ENCODE measurements at regions not wholly inside any gene's neighbourhood (a gene's known extent, or its start where the extent isn't known, plus 50 kb on each side); places are given as distances from the start of the nearest gene placed in this dataset.

- no peaks in the 10 kb centered on the region for H3K79me2 ChIP-seq (ENCODE audit: insufficient read depth, low read length)
- TF ChIP-seq EZH2phosphoT487 (conservative IDR thresholded peaks at IDR 0.05; ENCODE audit: low read length): no peak
- no peak for TF ChIP-seq CTCF (IDR thresholded peaks at IDR 0.05; ENCODE audit: insufficient read depth, low read length, poor library complexity, severe bottlenecking)
- H3K4me3 ChIP-seq (ENCODE audit: insufficient read depth, low read length, poor library complexity, severe bottlenecking): no peak overlapping the region
- no peaks in the 10 kb centered on the region for H3K27me3 ChIP-seq (ENCODE audit: low read length)
- no peaks in the 10 kb centered on the region for H3K36me3 ChIP-seq (ENCODE audit: low read length)
- H3K9me2 ChIP-seq (replicated peaks; ENCODE audit: insufficient read depth, low read length): no peaks in the 10 kb centered on the region
- H3K9ac ChIP-seq (ENCODE audit: low read length): no peak overlapping the region
- H3K4me2 ChIP-seq (ENCODE audit: low read depth, low read length, poor library complexity, severe bottlenecking): no peak overlapping the region
- no peaks in the 10 kb centered on the region for H3F3A ChIP-seq (ENCODE audit: insufficient read depth)
- H2AFZ ChIP-seq (ENCODE audit: low read depth, low read length, severe bottlenecking): no peak overlapping the region
- H4K20me1 ChIP-seq (ENCODE audit: low read depth, low read length): no peaks in the 10 kb centered on the region
- H3K27ac ChIP-seq (ENCODE audit: low read depth, low read length): no peak overlapping the region
- H3K9me3 ChIP-seq (ENCODE audit: insufficient read depth, low read length): no peaks in the 10 kb centered on the region
These were observed 540.9 kb downstream of the PPP4R3C start for GRCh38 chrX:26922278-26922677.

DNA sequence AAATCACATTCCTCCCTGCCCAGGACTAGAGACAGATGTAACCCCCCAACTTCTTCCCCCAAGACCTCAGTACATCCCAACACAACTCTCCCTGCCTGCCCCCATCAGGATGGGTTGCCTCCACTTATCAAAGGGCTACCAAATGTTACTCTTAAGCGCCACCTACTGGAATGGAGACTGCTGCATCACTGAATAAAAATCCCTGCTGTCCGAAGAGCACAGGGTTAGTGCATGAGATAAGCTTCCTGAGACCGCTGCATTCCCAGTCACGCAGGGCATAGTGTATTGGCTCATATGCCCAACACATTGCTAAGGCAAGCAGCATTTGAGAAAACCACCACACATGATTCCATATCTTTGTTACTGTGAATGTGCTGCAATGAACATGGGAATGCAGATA, 544.5 kb downstream of the PPP4R3C start:
- no peak overlapping the region for H3K4me3 ChIP-seq (ENCODE audit: insufficient read depth, low read length, poor library complexity, severe bottlenecking)
- no peaks in the 10 kb centered on the region for H3K9me3 ChIP-seq (ENCODE audit: insufficient read depth, low read length)
- no peak overlapping the region for H3K4me2 ChIP-seq (ENCODE audit: low read depth, low read length, poor library complexity, severe bottlenecking)
- no peaks in the 10 kb centered on the region for H3K79me2 ChIP-seq (ENCODE audit: insufficient read depth, low read length)
- H3K36me3 ChIP-seq (ENCODE audit: low read length): no peaks in the 10 kb centered on the region
- no peaks in the 10 kb centered on the region for H4K20me1 ChIP-seq (ENCODE audit: low read depth, low read length)
- H3K9ac ChIP-seq (ENCODE audit: low read length): no peak overlapping the region
- H3K27me3 ChIP-seq (ENCODE audit: low read length): no peaks in the 10 kb centered on the region
- no peaks in the 10 kb centered on the region for H3K9me2 ChIP-seq (replicated peaks; ENCODE audit: insufficient read depth, low read length)
- H3K27ac ChIP-seq (ENCODE audit: low read depth, low read length): no peak overlapping the region
- H2AFZ ChIP-seq (ENCODE audit: low read depth, low read length, severe bottlenecking): no peak overlapping the region
- no peaks in the 10 kb centered on the region for H3F3A ChIP-seq (ENCODE audit: insufficient read depth)
- TF ChIP-seq CTCF (IDR thresholded peaks at IDR 0.05; ENCODE audit: insufficient read depth, low read length, poor library complexity, severe bottlenecking) (peak; percentile 12), EZH2phosphoT487 (conservative IDR thresholded peaks at IDR 0.05; ENCODE audit: low read length) (no peak)

GRCh38 chrX:26916991-26917390, 546.1 kb downstream of the PPP4R3C start:
- no peak overlapping the region for H3K4me2 ChIP-seq (ENCODE audit: low read depth, low read length, poor library complexity, severe bottlenecking)
- no peak overlapping the region for H2AFZ ChIP-seq (ENCODE audit: low read depth, low read length, severe bottlenecking)
- no peak overlapping the region for H3K27ac ChIP-seq (ENCODE audit: low read depth, low read length)
- H3K4me3 ChIP-seq (ENCODE audit: insufficient read depth, low read length, poor library complexity, severe bottlenecking): no peak overlapping the region
- no peaks in the 10 kb centered on the region for H3K36me3 ChIP-seq (ENCODE audit: low read length)
- no peaks in the 10 kb centered on the region for H4K20me1 ChIP-seq (ENCODE audit: low read depth, low read length)
- no peaks in the 10 kb centered on the region for H3K9me3 ChIP-seq (ENCODE audit: insufficient read depth, low read length)
- no peaks in the 10 kb centered on the region for H3K9me2 ChIP-seq (replicated peaks; ENCODE audit: insufficient read depth, low read length)
- no peaks in the 10 kb centered on the region for H3F3A ChIP-seq (ENCODE audit: insufficient read depth)
- no peak for TF ChIP-seq CTCF (IDR thresholded peaks at IDR 0.05; ENCODE audit: insufficient read depth, low read length, poor library complexity, severe bottlenecking)
- no peak for TF ChIP-seq EZH2phosphoT487 (conservative IDR thresholded peaks at IDR 0.05; ENCODE audit: low read length)
- no peaks in the 10 kb centered on the region for H3K79me2 ChIP-seq (ENCODE audit: insufficient read depth, low read length)
- no peak overlapping the region for H3K9ac ChIP-seq (ENCODE audit: low read length)
- no peaks in the 10 kb centered on the region for H3K27me3 ChIP-seq (ENCODE audit: low read length)

All from SU-DHL-6 (cell line).